Ishikawa (cell line): ENCODE measurements at regions not wholly inside any gene's neighbourhood (a gene's known extent, or its start where the extent isn't known, plus 50 kb on each side); places are given as distances from the start of the nearest gene placed in this dataset.

Source experiments
- CEBPB ChIP-seq: IDR thresholded peaks from 2 replicates; pipeline ENCODE4 v1.6.1; 2012
- EGR1 ChIP-seq: IDR thresholded peaks from 2 replicates; pipeline ENCODE4 v1.6.1; 2012
- EP300 ChIP-seq: IDR thresholded peaks from 2 replicates; pipeline ENCODE4 v1.6.1; 2012; ENCODE audit warnings: borderline replicate concordance
- FOXM1 ChIP-seq: IDR thresholded peaks from 2 replicates; pipeline ENCODE4 v1.6.1; 2012; ENCODE audit warnings: low read depth, borderline replicate concordance
- NFIC ChIP-seq: IDR thresholded peaks from 2 replicates; pipeline ENCODE4 v1.6.1; 2012
- RAD21 ChIP-seq: IDR thresholded peaks from 2 replicates; pipeline ENCODE4 v1.6.1; 2012; ENCODE audit warnings: low read depth
- TAF1 ChIP-seq: IDR thresholded peaks from 2 replicates; pipeline ENCODE4 v1.6.1; 2012; ENCODE audit warnings: low read depth, mild to moderate bottlenecking
- TCF12 ChIP-seq: IDR thresholded peaks from 2 replicates; pipeline ENCODE4 v1.6.1; 2012; ENCODE audit warnings: low read depth
- TEAD4 ChIP-seq: IDR thresholded peaks from 2 replicates; pipeline ENCODE4 v1.6.1; 2012
- USF1 ChIP-seq: IDR thresholded peaks from 2 replicates; pipeline ENCODE4 v1.6.1; 2012
- YY1 ChIP-seq: IDR thresholded peaks from 2 replicates; pipeline ENCODE4 v1.6.1; 2012; ENCODE audit warnings: low read depth
- TF ChIP-seq, protein P1 (sequence below): IDR thresholded peaks from 2 replicates; pipeline ENCODE4 v1.6.1; 2012; ENCODE audit warnings: low read depth, mild to moderate bottlenecking

DNA sequence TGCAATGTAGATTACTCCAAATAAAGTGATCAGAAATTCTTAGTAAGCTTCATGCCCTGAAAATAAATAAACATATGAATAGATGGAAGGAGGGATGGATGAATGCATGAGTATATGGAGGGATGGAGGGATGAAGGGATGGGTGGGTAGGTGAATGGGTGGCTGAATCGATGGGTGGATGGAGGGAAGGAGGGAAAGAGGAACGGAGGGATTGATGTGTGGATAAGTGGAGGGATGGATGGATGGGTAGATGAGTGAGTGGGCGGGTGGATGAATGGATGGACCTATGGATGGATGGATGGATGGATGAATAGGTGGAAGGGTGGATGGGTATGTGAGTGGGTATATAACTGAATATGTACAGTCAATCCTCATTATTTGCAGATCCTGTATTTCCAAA lies 276.7 kb upstream of the ACVR2A start:
- TF ChIP-seq TAF1 (no peak), EGR1 (no peak), TEAD4 (no peak), FOXM1 (no peak), CEBPB (no peak), EP300 (no peak), RAD21 (no peak), YY1 (no peak), USF1 (no peak), TCF12 (no peak), NFIC (no peak)
- TF ChIP-seq, protein P1, sequence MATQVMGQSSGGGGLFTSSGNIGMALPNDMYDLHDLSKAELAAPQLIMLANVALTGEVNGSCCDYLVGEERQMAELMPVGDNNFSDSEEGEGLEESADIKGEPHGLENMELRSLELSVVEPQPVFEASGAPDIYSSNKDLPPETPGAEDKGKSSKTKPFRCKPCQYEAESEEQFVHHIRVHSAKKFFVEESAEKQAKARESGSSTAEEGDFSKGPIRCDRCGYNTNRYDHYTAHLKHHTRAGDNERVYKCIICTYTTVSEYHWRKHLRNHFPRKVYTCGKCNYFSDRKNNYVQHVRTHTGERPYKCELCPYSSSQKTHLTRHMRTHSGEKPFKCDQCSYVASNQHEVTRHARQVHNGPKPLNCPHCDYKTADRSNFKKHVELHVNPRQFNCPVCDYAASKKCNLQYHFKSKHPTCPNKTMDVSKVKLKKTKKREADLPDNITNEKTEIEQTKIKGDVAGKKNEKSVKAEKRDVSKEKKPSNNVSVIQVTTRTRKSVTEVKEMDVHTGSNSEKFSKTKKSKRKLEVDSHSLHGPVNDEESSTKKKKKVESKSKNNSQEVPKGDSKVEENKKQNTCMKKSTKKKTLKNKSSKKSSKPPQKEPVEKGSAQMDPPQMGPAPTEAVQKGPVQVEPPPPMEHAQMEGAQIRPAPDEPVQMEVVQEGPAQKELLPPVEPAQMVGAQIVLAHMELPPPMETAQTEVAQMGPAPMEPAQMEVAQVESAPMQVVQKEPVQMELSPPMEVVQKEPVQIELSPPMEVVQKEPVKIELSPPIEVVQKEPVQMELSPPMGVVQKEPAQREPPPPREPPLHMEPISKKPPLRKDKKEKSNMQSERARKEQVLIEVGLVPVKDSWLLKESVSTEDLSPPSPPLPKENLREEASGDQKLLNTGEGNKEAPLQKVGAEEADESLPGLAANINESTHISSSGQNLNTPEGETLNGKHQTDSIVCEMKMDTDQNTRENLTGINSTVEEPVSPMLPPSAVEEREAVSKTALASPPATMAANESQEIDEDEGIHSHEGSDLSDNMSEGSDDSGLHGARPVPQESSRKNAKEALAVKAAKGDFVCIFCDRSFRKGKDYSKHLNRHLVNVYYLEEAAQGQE: no peak
